ENCODE measurements at regions not wholly inside any gene's neighbourhood (a gene's known extent, or its start where the extent isn't known, plus 50 kb on each side); places are given as distances from the start of the nearest gene placed in this dataset.

DNA sequence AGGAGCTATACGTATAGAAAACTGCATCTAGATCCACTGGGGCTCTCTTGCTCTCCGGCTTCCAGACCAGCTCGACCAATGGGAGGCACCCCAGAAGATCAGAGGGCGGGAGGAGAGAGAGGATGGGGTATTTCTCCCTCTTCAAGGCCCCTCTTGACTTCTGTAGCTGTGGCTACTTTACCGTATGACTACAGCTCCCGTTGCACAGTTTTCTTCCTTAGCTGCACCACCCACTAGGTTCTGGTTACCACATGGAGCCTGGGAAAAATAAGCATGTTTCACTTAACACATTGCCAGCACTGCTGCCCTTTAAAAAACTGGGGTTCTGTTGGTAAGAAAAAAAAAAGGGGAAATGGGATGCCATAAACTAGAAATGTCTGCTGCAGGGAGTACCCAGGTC lies 214.4 kb downstream of the TBX5 start:
- no peak for TF ChIP-seq POLR2A (IDR thresholded peaks at IDR 0.05; ENCODE audit: low read length)
- no peak for TF ChIP-seq GATA1 (IDR thresholded peaks at IDR 0.05; ENCODE audit: low read depth, low read length)
